Endothelial cell of umbilical vein (primary cell): ENCODE measurements at regions not wholly inside any gene's neighbourhood (a gene's known extent, or its start where the extent isn't known, plus 50 kb on each side); places are given as distances from the start of the nearest gene placed in this dataset.

Experiments used
- BruUV-seq: library from RNA; stranded (reverse); fragments of 400-500 nt; replicated peaks from 2 replicates; lab custom pipeline; 2021; lab: Mats Ljungman, UMichigan
- CTCF ChIA-PET: fragments of 300-600, 350-600 bp; sonication (Branson Sonifier 250); formaldehyde crosslinking; loops from one replicate; lab custom pipeline; 2021; ENCODE audit warnings: antibody characterized with exemption, inconsistent platforms; lab: Charles Lee
- POLR2A ChIA-PET: fragments of 300-600, 350-600 bp; sonication (Branson Sonifier 250); formaldehyde crosslinking; loops from one replicate; lab custom pipeline; 2021; ENCODE audit warnings: antibody characterized with exemption, inconsistent platforms; lab: Charles Lee
- DNase-seq: peaks from one replicate; pipeline ENCODE4 v3.0.0-alpha.2; 2011; ENCODE audit warnings: low read depth, low spot score
- FAIRE-seq: peaks from 2 replicates; lab custom pipeline; 2011; peaks lifted over from hg19 to GRCh38; lab: Jason Lieb, UNC
- H2AFZ ChIP-seq: 2 replicates; pipeline ENCODE4 v1.6.0; 2012; ENCODE audit warnings: low read depth, low read length, control low read depth, inconsistent platforms
- H3K27ac ChIP-seq: 2 replicates; pipeline ENCODE4 v1.5.1; 2011; ENCODE audit warnings: low read depth, mild to moderate bottlenecking, control low read depth, low read length, moderate library complexity; ENCODE audit not compliant: insufficient read depth
- H3K27me3 ChIP-seq, 2 experiments: 2 replicates each; pipeline versions ENCODE4 v1.6.0 to v1.6.1; 2011; ENCODE audit warnings: low read length in 2 of 2, mixed read lengths in 1 of 2; ENCODE audit not compliant: control insufficient read depth in 2 of 2, insufficient read depth in 2 of 2
- H3K36me3 ChIP-seq, 2 experiments: 2 replicates in 1 of 2; 3 replicates in 1 of 2; pipeline ENCODE4 v1.5.1; 2011; ENCODE audit warnings: low read length in 2 of 2, mild to moderate bottlenecking in 1 of 2, moderate library complexity in 1 of 2; ENCODE audit not compliant: control insufficient read depth in 2 of 2, insufficient read depth in 2 of 2; ENCODE audit errors: extremely low read depth in 1 of 2
- H3K4me1 ChIP-seq: 3 replicates; pipeline ENCODE4 v1.5.1; 2011; ENCODE audit warnings: mild to moderate bottlenecking, low read length; ENCODE audit not compliant: control insufficient read depth, insufficient read depth; ENCODE audit errors: extremely low read depth
- H3K4me2 ChIP-seq: 2 replicates; pipeline ENCODE4 v1.6.1; 2011; ENCODE audit warnings: low read length, control low read depth, mixed read lengths; ENCODE audit not compliant: insufficient read depth
- H3K4me3 ChIP-seq, 3 experiments: fragments of 200-600 bp in 1 of 3; sonication (generic), shearing (Covaris generic) in 1 of 3; replicated peaks in 1 of 3; 2 replicates each; pipeline ENCODE4 v1.5.1; 2011 to 2016; ENCODE audit warnings: control low read depth in 3 of 3, low read length in 3 of 3, mild to moderate bottlenecking in 2 of 3, inconsistent platforms in 1 of 3, low read depth in 1 of 3, moderate library complexity in 1 of 3; ENCODE audit not compliant: insufficient read depth in 1 of 3
- H3K79me2 ChIP-seq: 2 replicates; pipeline ENCODE4 v1.6.0; 2012; ENCODE audit warnings: low read length, inconsistent platforms; ENCODE audit not compliant: control insufficient read depth, insufficient read depth
- H3K9ac ChIP-seq: replicated peaks from 2 replicates; pipeline ENCODE3; 2011; ENCODE audit warnings: low read length, control low read depth; ENCODE audit not compliant: insufficient read depth; ENCODE audit errors: extremely low read depth
- H3K9me1 ChIP-seq: replicated peaks from 3 replicates; pipeline ENCODE4 v1.6.0; 2011; ENCODE audit warnings: mild to moderate bottlenecking, low read length; ENCODE audit not compliant: control insufficient read depth, insufficient read depth; ENCODE audit errors: extremely low read depth
- H3K9me3 ChIP-seq: replicated peaks from 2 replicates; pipeline ENCODE4 v1.5.1; 2012; ENCODE audit warnings: low read length, inconsistent platforms; ENCODE audit not compliant: control insufficient read depth, insufficient read depth
- H4K20me1 ChIP-seq: replicated peaks from 2 replicates; pipeline ENCODE3; 2011; ENCODE audit warnings: mild to moderate bottlenecking, low read length; ENCODE audit not compliant: control insufficient read depth, insufficient read depth; ENCODE audit errors: extremely low read depth
- EZH2 ChIP-seq: IDR thresholded peaks from 2 replicates; pipeline ENCODE4 v1.6.1; 2012; ENCODE audit warnings: borderline replicate concordance, low read depth, mild to moderate bottlenecking, moderate library complexity, low read length, inconsistent platforms; ENCODE audit not compliant: severe bottlenecking
- FOS ChIP-seq: IDR thresholded peaks from 2 replicates; pipeline ENCODE4 v1.6.1; 2011; ENCODE audit warnings: mild to moderate bottlenecking, low read length, moderate library complexity, borderline replicate concordance; ENCODE audit not compliant: insufficient read depth
- GATA2 ChIP-seq: IDR thresholded peaks from 2 replicates; pipeline ENCODE4 v1.7.0; 2011; ENCODE audit warnings: low read depth, mild to moderate bottlenecking, moderate library complexity, mixed read lengths, low read length; ENCODE audit not compliant: insufficient read length, insufficient read depth
- JUN ChIP-seq: IDR thresholded peaks from 2 replicates; pipeline ENCODE4 v1.6.1; 2011; ENCODE audit warnings: borderline replicate concordance, low read depth; ENCODE audit not compliant: insufficient read length, insufficient read depth
- MAX ChIP-seq: IDR thresholded peaks from 2 replicates; pipeline ENCODE4 v1.6.1; 2011; ENCODE audit not compliant: insufficient read depth, insufficient read length
- MYC ChIP-seq: IDR thresholded peaks from one replicate; pipeline ENCODE4 v1.6.1; 2011; ENCODE audit warnings: mild to moderate bottlenecking, low read depth, low read length
- POLR2A ChIP-seq: IDR thresholded peaks from 2 replicates; pipeline ENCODE4 v1.6.1; 2012; ENCODE audit warnings: low read depth, mild to moderate bottlenecking, control low read depth, low read length
- POLR2AphosphoS5 ChIP-seq: IDR thresholded peaks from 2 replicates; pipeline ENCODE4 v1.6.1; 2012; ENCODE audit warnings: low read depth, mild to moderate bottlenecking, control low read depth, low read length, moderate library complexity; ENCODE audit not compliant: insufficient read depth
- dilution Hi-C: fragments of 300-500 bp; cut with MboI; formaldehyde crosslinking; loops from one replicate; pipeline ENCODE4 v1.15.0; 2019; ENCODE audit warnings: low sequenced_read_pairs; ENCODE audit not compliant: extremely low pct_ligation_motif_present
- intact Hi-C: fragments of 100-400 bp; cut with micrococcal nuclease; formaldehyde crosslinking; loops from one replicate; pipeline ENCODE4 v1.10.0; 2022
- TF ChIP-seq, protein P1 (sequence below), 2 donors: IDR thresholded peaks; 1 replicate in 1 of 2; 2 replicates in 1 of 2; pipeline ENCODE4 v1.5.1; 2011; ENCODE audit warnings: low read length in 2 of 2, mild to moderate bottlenecking in 2 of 2, moderate library complexity in 2 of 2, control low read depth in 1 of 2, inconsistent platforms in 1 of 2, low read depth in 1 of 2; ENCODE audit not compliant: insufficient read depth in 1 of 2; ENCODE audit errors: extremely low read depth in 1 of 2

DNA sequence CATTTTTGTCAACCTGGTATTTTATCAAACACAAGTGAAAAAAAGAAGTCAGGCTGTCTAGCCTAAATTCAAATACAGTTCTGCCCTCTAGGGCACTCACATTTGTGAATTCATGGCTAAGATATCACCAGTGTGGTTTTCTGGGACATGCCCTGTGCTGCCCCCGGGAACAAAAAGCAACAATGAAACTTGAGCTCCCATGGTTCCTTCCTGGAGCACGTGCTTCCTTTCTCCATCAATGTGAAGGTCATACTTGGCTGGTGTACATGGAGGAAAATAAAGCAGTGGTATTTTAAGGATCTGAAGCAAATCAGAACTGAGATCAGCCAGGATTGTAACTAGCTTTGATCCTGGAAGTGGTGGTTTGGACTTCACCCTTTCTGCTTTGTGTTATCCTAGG is 128.9 kb upstream of the FRMD4A start:
- BruUV-seq: no TSS peak
- H3K79me2 ChIP-seq: no peaks in the 10 kb centered on the region
- FAIRE-seq: peak; percentile 67
- H3K27me3 ChIP-seq: peaks cover 4 to 18% of the 10 kb centered on the region in 2 experiments
- ChIA-PET POLR2A (no interaction called here), CTCF (interaction anchor here (1.0 kb wide), 2 partner anchors 9 to 19 kb away, joined by 3 read pairs; no protein-coding TSS in a partner anchor)
- peak overlapping the region; percentile 44 for H2AFZ ChIP-seq
- H3K4me2 ChIP-seq: no peak overlapping the region
- no peaks in the 10 kb centered on the region for H3K9me1 ChIP-seq
- H3K36me3 ChIP-seq: no peaks in the 10 kb centered on the region
- no peaks in the 10 kb centered on the region for H3K9me3 ChIP-seq
- DNase-seq: peak; percentile 64
- no peak overlapping the region for H3K9ac ChIP-seq
- no peak overlapping the region for H3K4me3 ChIP-seq
- TF ChIP-seq MAX (peak; percentile 85), GATA2 (no peak), POLR2A (no peak)
- no peak overlapping the region for H3K27ac ChIP-seq
- peaks cover 5% of the 10 kb centered on the region for H3K4me1 ChIP-seq
- intact Hi-C loops: no loop called here
- dilution Hi-C loops: no loop called here
- H4K20me1 ChIP-seq: no peaks in the 10 kb centered on the region

DNA sequence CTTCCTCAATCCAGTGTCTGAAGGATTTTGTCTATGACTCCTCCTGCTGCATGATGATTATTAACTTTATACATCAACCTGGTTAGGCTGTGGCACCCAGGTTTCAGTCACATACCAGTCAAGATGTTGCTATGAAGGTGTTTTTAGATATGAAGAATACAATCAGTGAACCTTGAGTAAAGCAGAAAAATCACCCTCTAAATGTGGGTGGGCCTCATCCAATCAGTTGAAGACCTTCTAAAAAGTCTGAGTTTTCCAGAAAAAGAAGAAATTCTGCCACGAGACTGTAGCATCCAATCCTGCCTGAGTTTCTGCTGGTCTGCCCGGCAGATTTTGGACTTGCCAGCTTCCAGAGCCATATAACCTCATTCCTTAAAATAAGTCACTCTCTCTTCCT is 126.1 kb upstream of the FRMD4A start:
- H3K4me2 ChIP-seq: no peak overlapping the region
- ChIA-PET CTCF (no interaction called here), POLR2A (no interaction called here)
- no peak for TF ChIP-seq EZH2
- TF ChIP-seq, protein P1, sequence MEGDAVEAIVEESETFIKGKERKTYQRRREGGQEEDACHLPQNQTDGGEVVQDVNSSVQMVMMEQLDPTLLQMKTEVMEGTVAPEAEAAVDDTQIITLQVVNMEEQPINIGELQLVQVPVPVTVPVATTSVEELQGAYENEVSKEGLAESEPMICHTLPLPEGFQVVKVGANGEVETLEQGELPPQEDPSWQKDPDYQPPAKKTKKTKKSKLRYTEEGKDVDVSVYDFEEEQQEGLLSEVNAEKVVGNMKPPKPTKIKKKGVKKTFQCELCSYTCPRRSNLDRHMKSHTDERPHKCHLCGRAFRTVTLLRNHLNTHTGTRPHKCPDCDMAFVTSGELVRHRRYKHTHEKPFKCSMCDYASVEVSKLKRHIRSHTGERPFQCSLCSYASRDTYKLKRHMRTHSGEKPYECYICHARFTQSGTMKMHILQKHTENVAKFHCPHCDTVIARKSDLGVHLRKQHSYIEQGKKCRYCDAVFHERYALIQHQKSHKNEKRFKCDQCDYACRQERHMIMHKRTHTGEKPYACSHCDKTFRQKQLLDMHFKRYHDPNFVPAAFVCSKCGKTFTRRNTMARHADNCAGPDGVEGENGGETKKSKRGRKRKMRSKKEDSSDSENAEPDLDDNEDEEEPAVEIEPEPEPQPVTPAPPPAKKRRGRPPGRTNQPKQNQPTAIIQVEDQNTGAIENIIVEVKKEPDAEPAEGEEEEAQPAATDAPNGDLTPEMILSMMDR (IDR thresholded peaks at IDR 0.05; ENCODE audit: extremely low read depth in 1 of 2, insufficient read depth in 1 of 2, low read depth in 1 of 2, low read length in 2 of 2): no peak
- no peak for TF ChIP-seq POLR2AphosphoS5
- no peak for TF ChIP-seq FOS
- TF ChIP-seq JUN: no peak
- TF ChIP-seq MYC: no peak
- TF ChIP-seq GATA2: no peak
- TF ChIP-seq POLR2A: no peak
- TF ChIP-seq MAX: no peak
- intact Hi-C loops: no loop called here
- H3K9ac ChIP-seq: no peak overlapping the region
- no peak overlapping the region for H2AFZ ChIP-seq
- no peaks in the 10 kb centered on the region for H3K9me1 ChIP-seq
- H3K27me3 ChIP-seq: peaks cover 2 to 11% of the 10 kb centered on the region in 2 experiments
- no peak for DNase-seq
- no peaks in the 10 kb centered on the region for H3K36me3 ChIP-seq
- no peak overlapping the region for H3K4me3 ChIP-seq
- FAIRE-seq: no peak
- no peaks in the 10 kb centered on the region for H4K20me1 ChIP-seq
- H3K9me3 ChIP-seq: no peaks in the 10 kb centered on the region
- peaks cover 5% of the 10 kb centered on the region for H3K4me1 ChIP-seq
- H3K79me2 ChIP-seq: no peaks in the 10 kb centered on the region
- dilution Hi-C loops: no loop called here
- no peak overlapping the region for H3K27ac ChIP-seq
- no TSS peak for BruUV-seq
